ENCODE measurements at regions not wholly inside any gene's neighbourhood (a gene's known extent, or its start where the extent isn't known, plus 50 kb on each side); places are given as distances from the start of the nearest gene placed in this dataset.

GRCh38 chr17:37847811-37848331 lies 76.3 kb upstream of the TBC1D3K start:
- in situ Hi-C loops (cut with MboI; ENCODE audit: low sequenced_read_pairs in 4 of 4), result loop anchor here in 1 of 4 donors (25.0 kb wide), 1 partner anchor 111 kb away; the partner anchor contains the start of gene HNF1B
- Histone ChIP-seq H3K27me3 (peaks cover 6 to 13% (median 12%) of the 10 kb centered on the region in 3 donors), H3K4me1 (no peaks in the 10 kb centered on the region), H3K36me3 (no peaks in the 10 kb centered on the region), H3K27ac (no peak overlapping the region), H3K4me3 (no peak overlapping the region), H3K9me3 (no peaks in the 10 kb centered on the region)
- no peak for DNase-seq
- TF ChIP-seq POLR2A (IDR thresholded peaks at IDR 0.05) (no peak), CTCF (IDR thresholded peaks at IDR 0.05 in 4 of 5, conservative IDR thresholded peaks at IDR 0.05 in 1 of 5) (no peak)
- intact Hi-C loops (cut with DNase I; ENCODE audit: low total_unique reads), result no loop called here
- ATAC-seq, result no peak

- no peak for TF ChIP-seq POLR2A (IDR thresholded peaks at IDR 0.05)
- TF ChIP-seq CTCF (IDR thresholded peaks at IDR 0.05 in 4 of 5, conservative IDR thresholded peaks at IDR 0.05 in 1 of 5), result no peak
- H3K27me3 ChIP-seq, result peaks cover 6 to 13% (median 12%) of the 10 kb centered on the region in 3 donors
- in situ Hi-C loops (cut with MboI; ENCODE audit: low sequenced_read_pairs in 4 of 4), result loop anchor here in 1 of 4 donors (25.0 kb wide), 1 partner anchor 110 kb away; the partner anchor contains the start of gene HNF1B
- no peak for DNase-seq
- H3K9me3 ChIP-seq, result no peaks in the 10 kb centered on the region
- intact Hi-C loops (cut with DNase I; ENCODE audit: low total_unique reads), result no loop called here
- no peaks in the 10 kb centered on the region for H3K4me1 ChIP-seq
- no peak overlapping the region for H3K27ac ChIP-seq
- no peaks in the 10 kb centered on the region for H3K36me3 ChIP-seq
- no peak overlapping the region for H3K4me3 ChIP-seq
- no peak for ATAC-seq
Measured at GRCh38 chr17:37847102-37847501, 77.1 kb upstream of the TBC1D3K start.

- in situ Hi-C loops (cut with MboI; ENCODE audit: low sequenced_read_pairs in 4 of 4) (loop anchor here in 1 of 4 donors (25.0 kb wide), 1 partner anchor 108 kb away; the partner anchor contains the start of gene HNF1B), intact Hi-C loops (cut with DNase I; ENCODE audit: low total_unique reads) (no loop called here)
- Histone ChIP-seq H3K9me3 (no peaks in the 10 kb centered on the region), H3K4me1 (no peaks in the 10 kb centered on the region), H3K4me3 (no peak overlapping the region), H3K27me3 (peaks cover 6 to 13% (median 9%) of the 10 kb centered on the region in 3 donors), H3K36me3 (no peaks in the 10 kb centered on the region), H3K27ac (no peak overlapping the region)
- DNase-seq, result no peak
- TF ChIP-seq POLR2A (IDR thresholded peaks at IDR 0.05), result no peak
- no peak for TF ChIP-seq CTCF (IDR thresholded peaks at IDR 0.05 in 4 of 5, conservative IDR thresholded peaks at IDR 0.05 in 1 of 5)
- no peak for ATAC-seq
Measured at GRCh38 chr17:37844977-37845293, 79.3 kb upstream of the TBC1D3K start.

- ATAC-seq (no peak), DNase-seq (no peak)
- Histone ChIP-seq H3K27ac (no peak overlapping the region), H3K36me3 (no peaks in the 10 kb centered on the region), H3K27me3 (peaks cover 6 to 13% (median 9%) of the 10 kb centered on the region in 3 donors), H3K4me3 (peak overlapping the region in 1 of 4 donors; percentile 5), H3K4me1 (no peaks in the 10 kb centered on the region), H3K9me3 (no peaks in the 10 kb centered on the region)
- intact Hi-C loops (cut with DNase I; ENCODE audit: low total_unique reads), result no loop called here
- in situ Hi-C loops (cut with MboI; ENCODE audit: low sequenced_read_pairs in 4 of 4), result loop anchor here in 1 of 4 donors (25.0 kb wide), 1 partner anchor 107 kb away; the partner anchor contains the start of gene HNF1B
- no peak for TF ChIP-seq POLR2A (IDR thresholded peaks at IDR 0.05)
- peak in 4 of 5 experiments; percentile 37 to 71 (median 47) for TF ChIP-seq CTCF (IDR thresholded peaks at IDR 0.05 in 4 of 5, conservative IDR thresholded peaks at IDR 0.05 in 1 of 5)
Measured at GRCh38 chr17:37844158-37844976, 79.8 kb upstream of the TBC1D3K start.

Data from gastrocnemius medialis (tissue), 4 donors.